A673 (cell line): ENCODE measurements at regions not wholly inside any gene's neighbourhood (a gene's known extent, or its start where the extent isn't known, plus 50 kb on each side); places are given as distances from the start of the nearest gene placed in this dataset.

Experiments
- BruUV-seq: library from RNA; stranded (reverse); fragments of 400-500 nt; replicated peaks from 2 replicates; lab custom pipeline; 2021; lab: Mats Ljungman, UMichigan
- CTCF ChIA-PET: fragments of 300-600 bp; sonication (Branson Sonifier 250); formaldehyde crosslinking; loops from one replicate; lab custom pipeline; 2022; ENCODE audit warnings: antibody characterized with exemption; lab: Charles Lee
- POLR2A ChIA-PET: fragments of 300-600 bp; sonication (Branson Sonifier 250); formaldehyde crosslinking; loops from one replicate; lab custom pipeline; 2022; ENCODE audit warnings: antibody characterized with exemption; ENCODE audit not compliant: low non-redundant PET; lab: Charles Lee
- DNase-seq: peaks from one replicate; pipeline ENCODE4 v3.0.0-alpha.2; 2015; ENCODE audit warnings: low spot score
- H3K27ac ChIP-seq: fragments of 200-600 bp; sonication (generic); 2 replicates; pipeline ENCODE4 v1.5.1; 2016; ENCODE audit warnings: mixed run types, low read depth, mild to moderate bottlenecking, mixed read lengths, antibody characterized with exemption, low read length; ENCODE audit not compliant: poor library complexity, severe bottlenecking
- H3K27me3 ChIP-seq: fragments of 200-600 bp; sonication (generic); replicated peaks from 2 replicates; pipeline ENCODE4 v1.6.1; 2017; ENCODE audit warnings: mixed run types, low read depth, mild to moderate bottlenecking, mixed read lengths, antibody characterized with exemption, low read length; ENCODE audit not compliant: insufficient read depth, poor library complexity
- H3K36me3 ChIP-seq: fragments of 200-600 bp; sonication (generic); 2 replicates; pipeline ENCODE4 v1.6.1; 2016; ENCODE audit warnings: mixed run types, mild to moderate bottlenecking, mixed read lengths, antibody characterized with exemption, low read length; ENCODE audit not compliant: insufficient read depth, poor library complexity, severe bottlenecking
- H3K4me1 ChIP-seq: fragments of 200-600 bp; sonication (generic); 2 replicates; pipeline ENCODE4 v1.6.1; 2017; ENCODE audit warnings: mixed run types, mild to moderate bottlenecking, mixed read lengths, antibody characterized with exemption, low read length; ENCODE audit not compliant: insufficient read depth, poor library complexity, severe bottlenecking
- H3K4me3 ChIP-seq: fragments of 200-600 bp; sonication (generic); 2 replicates; pipeline ENCODE4 v1.5.1; 2016; ENCODE audit warnings: low read depth, mixed run types, mild to moderate bottlenecking, mixed read lengths, low read length; ENCODE audit not compliant: poor library complexity, severe bottlenecking
- H3K9me3 ChIP-seq: fragments of 200-600 bp; sonication (generic); 2 replicates; pipeline ENCODE4 v1.6.1; 2016; ENCODE audit warnings: mixed run types, low read depth, mild to moderate bottlenecking, mixed read lengths, antibody characterized with exemption, low read length; ENCODE audit not compliant: poor library complexity, severe bottlenecking
- EZH2 ChIP-seq: fragments of 200-600 bp; sonication (generic); IDR thresholded peaks from 2 replicates; pipeline ENCODE4 v1.6.1; 2017; ENCODE audit warnings: borderline replicate concordance, low read depth, mild to moderate bottlenecking, mixed read lengths, antibody characterized with exemption, low read length; ENCODE audit not compliant: poor library complexity, severe bottlenecking
- intact Hi-C: fragments of 100-400 bp; cut with micrococcal nuclease; formaldehyde crosslinking; loops from one replicate; pipeline ENCODE4 v1.10.0; 2022; ENCODE audit not compliant: unreplicated experiment
- TF ChIP-seq, protein P1 (sequence below): fragments of 300-800, 200-600 bp; sonication (generic); conservative IDR thresholded peaks from 2 replicates; pipeline ENCODE4 v1.5.1; 2017; ENCODE audit warnings: low read depth, mild to moderate bottlenecking, antibody characterized with exemption, low read length, moderate library complexity, mixed read lengths

DNA sequence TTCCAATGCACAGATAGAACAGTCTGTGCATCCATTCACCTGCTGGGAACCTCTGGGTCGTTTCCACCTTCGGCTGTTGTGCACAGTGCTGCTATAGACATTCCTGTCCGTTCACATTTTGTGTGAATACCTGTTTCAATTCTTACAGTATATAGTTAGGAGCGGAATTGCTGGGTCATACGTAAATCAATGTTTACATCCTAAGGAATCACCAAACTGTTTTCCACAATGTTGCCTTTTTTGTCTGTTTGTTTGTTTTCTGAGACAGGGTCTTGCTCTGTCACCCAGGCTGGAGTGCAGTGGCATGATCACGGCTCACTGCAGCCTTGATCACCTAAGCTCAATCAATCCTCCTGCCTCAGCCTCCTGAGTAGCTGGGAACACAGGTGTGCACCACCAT lies 158.3 kb downstream of the CRYBB2 start:
- POLR2A ChIA-PET, result no interaction called here
- H3K27ac ChIP-seq, result no peak overlapping the region
- BruUV-seq, result no TSS peak

DNA sequence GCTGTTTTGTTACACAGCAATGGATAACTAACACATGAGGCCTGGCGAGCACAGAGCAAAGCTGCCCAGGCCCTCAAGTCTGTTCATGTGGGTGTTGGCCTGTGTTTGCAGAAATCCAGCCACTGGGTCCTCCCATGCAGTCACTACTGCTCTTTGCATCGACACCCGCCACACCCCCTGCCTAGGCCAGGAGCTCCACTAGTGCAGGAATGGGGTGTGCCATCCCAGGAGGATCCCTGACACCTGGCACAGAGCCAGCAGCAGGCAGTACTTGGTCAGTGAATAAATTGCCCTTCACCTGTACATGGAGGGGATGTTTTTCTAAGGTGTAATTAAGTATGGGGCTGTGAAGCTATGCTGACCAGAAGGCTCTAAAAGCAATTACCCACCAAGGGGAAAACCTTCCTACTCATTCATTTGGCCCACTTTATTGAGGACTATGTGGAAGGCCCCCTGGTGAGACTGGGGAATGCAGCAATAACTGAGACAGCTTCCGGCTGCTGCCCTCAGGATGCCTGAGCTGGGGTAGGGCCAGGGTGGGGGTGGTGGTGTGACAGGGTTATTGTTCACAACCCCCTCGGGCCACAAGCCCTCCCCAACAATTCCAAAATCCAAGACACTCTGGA lies 160.8 kb downstream of the CRYBB2 start:
- no peaks in the 10 kb centered on the region for H3K27me3 ChIP-seq
- intact Hi-C loops, result no loop called here
- TF ChIP-seq, protein P1, sequence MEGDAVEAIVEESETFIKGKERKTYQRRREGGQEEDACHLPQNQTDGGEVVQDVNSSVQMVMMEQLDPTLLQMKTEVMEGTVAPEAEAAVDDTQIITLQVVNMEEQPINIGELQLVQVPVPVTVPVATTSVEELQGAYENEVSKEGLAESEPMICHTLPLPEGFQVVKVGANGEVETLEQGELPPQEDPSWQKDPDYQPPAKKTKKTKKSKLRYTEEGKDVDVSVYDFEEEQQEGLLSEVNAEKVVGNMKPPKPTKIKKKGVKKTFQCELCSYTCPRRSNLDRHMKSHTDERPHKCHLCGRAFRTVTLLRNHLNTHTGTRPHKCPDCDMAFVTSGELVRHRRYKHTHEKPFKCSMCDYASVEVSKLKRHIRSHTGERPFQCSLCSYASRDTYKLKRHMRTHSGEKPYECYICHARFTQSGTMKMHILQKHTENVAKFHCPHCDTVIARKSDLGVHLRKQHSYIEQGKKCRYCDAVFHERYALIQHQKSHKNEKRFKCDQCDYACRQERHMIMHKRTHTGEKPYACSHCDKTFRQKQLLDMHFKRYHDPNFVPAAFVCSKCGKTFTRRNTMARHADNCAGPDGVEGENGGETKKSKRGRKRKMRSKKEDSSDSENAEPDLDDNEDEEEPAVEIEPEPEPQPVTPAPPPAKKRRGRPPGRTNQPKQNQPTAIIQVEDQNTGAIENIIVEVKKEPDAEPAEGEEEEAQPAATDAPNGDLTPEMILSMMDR, result no peak
- TF ChIP-seq EZH2, result no peak
- CTCF ChIA-PET, result no interaction called here
- no peak overlapping the region for H3K4me3 ChIP-seq
- POLR2A ChIA-PET, result no interaction called here
- peak; percentile 20 for DNase-seq
- H3K9me3 ChIP-seq, result no peaks in the 10 kb centered on the region
- H3K36me3 ChIP-seq, result peaks cover 10% of the 10 kb centered on the region
- H3K27ac ChIP-seq, result no peak overlapping the region
- no TSS peak for BruUV-seq
- no peaks in the 10 kb centered on the region for H3K4me1 ChIP-seq

More for the DNA sequence above, 158.3 kb downstream of the CRYBB2 start:
- no peak for DNase-seq
- no peaks in the 10 kb centered on the region for H3K9me3 ChIP-seq
- no peak for TF ChIP-seq EZH2
- TF ChIP-seq, protein P1, result no peak
- CTCF ChIA-PET, result no interaction called here
- H3K36me3 ChIP-seq, result peaks cover 10% of the 10 kb centered on the region
- intact Hi-C loops, result no loop called here
- H3K4me3 ChIP-seq, result no peak overlapping the region
- H3K4me1 ChIP-seq, result no peaks in the 10 kb centered on the region
- no peaks in the 10 kb centered on the region for H3K27me3 ChIP-seq

DNA sequence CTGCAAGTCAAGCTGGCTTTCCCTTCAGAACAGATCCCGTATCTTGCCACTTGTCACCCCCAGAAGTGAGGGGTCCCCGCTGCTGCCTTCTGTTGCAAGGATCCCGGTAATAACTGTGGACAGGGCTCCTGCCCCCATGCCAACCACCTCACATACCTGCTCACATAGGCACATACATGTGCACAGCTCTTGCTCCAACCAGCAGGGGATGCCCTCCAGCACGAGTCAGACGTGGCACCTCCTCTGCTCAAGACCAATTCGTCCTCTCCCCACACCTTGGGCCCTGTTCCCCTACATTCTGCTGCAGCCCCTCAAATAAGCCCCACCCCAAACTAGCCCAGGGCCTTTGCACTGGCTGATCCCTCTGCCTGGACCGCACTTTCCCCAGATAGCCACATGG lies 163.3 kb downstream of the CRYBB2 start:
- no peaks in the 10 kb centered on the region for H3K4me1 ChIP-seq
- no peak for DNase-seq
- CTCF ChIA-PET, result interaction anchor here (0.7 kb wide), 1 partner anchor 148 kb away, joined by 3 read pairs; no protein-coding TSS in a partner anchor
- H3K36me3 ChIP-seq, result peaks cover 10% of the 10 kb centered on the region
- TF ChIP-seq EZH2, result no peak
- TF ChIP-seq, protein P1, result no peak
- no peaks in the 10 kb centered on the region for H3K27me3 ChIP-seq
- no peak overlapping the region for H3K27ac ChIP-seq
- H3K9me3 ChIP-seq, result no peaks in the 10 kb centered on the region
- POLR2A ChIA-PET, result no interaction called here
- intact Hi-C loops, result no loop called here
- no peak overlapping the region for H3K4me3 ChIP-seq
- no TSS peak for BruUV-seq
